ENCODE measurements at regions not wholly inside any gene's neighbourhood (a gene's known extent, or its start where the extent isn't known, plus 50 kb on each side); places are given as distances from the start of the nearest gene placed in this dataset.

DNA sequence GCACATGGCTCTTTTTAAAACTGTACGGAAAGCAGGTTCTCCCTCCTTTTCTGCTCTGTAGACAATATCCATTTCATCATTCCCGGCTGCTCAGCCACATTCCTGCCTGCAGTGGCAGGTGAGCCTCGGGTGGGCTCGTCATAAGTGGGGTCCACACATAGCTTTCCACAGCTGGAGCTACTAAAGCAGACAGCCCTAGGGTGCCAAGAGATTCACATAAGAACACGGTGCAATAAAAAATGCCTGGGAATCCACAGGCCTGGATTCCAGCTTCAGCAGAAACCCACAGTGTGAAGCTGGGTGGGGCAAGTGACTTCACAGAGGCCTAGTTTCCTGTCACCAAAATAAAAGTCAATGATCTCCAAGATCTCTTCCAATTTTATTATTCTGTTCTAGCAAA lies 96.4 kb downstream of the MIS18A start:
- DNase-seq, result no peak

DNA sequence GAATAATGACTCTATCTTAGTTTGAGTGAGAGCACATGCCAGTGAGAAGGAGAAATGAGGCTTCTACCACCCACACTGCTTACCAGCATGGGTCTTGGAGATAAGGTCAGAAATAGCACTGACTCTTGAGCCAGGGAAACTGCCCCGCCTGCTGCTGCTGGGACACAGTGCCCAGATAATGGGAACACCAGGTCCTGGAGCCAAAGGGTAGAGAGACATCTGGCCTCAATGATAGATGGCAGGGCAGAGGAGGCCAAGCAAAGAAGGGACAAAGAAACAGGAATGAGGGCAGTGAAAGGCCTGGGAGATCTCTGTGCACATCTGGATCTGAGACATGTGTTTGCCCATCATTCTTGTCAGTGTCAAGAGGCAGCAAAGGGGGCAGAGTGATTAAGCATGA lies 97.4 kb downstream of the MIS18A start:
- peak; percentile 26 for DNase-seq

DNA sequence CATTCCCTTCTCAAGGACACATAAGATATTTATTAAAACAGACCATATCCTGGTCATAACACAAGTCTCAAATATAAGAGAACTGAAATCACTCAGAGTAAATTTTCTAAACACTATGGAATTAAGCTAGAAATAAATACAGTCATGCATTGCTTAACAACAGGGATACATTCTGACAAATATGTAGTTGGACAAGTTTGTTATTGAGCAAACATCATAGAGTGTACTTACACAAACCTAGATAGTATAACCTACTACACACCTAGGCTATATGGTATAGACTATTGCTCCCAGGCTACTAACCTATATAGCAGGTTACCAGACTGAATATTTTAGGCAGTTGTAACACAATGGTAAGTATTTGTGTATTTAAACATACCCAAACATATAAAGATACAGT lies 104.0 kb downstream of the MIS18A start:
- no peak for DNase-seq

DNA sequence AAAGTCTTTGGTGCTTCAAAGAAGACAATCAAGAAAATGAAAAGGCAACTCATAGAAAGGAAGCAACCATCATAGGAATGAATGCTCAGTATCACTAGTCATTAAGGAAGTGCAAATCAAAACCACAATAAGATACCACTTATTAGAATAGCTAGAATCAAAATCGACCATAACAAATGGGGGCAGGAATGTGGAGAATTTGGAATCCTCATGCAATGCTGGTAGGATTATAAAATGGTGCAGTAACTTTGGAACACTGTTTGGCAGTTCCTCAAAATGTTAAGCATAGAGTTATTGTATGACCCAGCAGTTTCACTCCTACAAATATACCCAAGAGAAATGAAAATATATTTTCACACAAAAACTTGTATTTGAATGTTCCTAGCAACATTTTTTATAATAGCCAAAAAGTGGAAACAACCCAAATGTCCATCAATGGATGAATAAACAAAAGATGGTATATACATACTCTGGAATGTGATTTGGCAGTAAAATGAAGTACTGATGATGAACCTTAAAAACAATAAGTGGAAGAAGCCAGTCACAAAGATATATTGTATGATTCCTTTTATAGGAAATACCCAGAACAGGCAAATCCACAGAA lies 105.6 kb downstream of the MIS18A start:
- DNase-seq, result no peak

DNA sequence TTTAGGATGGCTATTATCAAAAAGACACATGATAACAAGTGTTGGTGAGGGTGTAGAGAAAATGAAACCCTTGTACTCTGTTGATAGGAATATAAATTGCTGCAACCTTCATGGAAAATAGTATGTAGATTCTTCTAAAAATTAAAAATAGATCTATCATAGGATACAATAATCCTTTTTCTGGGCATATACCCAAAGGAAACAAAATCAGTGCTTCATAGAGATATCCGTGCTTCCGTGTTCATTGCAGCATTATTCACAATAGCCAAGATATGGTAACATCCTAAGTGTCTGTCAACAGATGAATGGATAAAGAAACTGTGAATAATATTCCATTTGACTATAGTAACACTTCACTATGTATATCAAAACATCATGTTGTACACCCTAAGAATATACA lies 106.7 kb downstream of the MIS18A start:
- DNase-seq, result no peak

DNA sequence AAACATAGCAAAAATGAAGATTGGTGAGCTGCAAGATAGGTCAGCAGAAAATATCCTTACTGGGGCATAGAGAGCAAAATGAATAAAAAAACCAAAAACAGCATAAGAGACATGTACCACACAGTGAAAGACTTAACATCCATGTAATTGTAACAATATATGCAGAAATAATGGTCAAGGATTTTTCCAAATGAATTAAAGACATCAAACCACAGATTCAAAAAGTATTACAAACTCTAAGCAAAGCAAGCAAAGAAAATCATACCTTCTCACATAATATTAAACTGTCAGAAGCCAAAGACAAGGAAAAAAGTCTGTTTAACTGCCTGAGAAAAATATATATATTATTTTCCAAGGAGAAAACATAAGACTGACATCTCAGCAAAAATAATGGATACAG lies 111.3 kb downstream of the MIS18A start:
- DNase-seq, result no peak

DNA sequence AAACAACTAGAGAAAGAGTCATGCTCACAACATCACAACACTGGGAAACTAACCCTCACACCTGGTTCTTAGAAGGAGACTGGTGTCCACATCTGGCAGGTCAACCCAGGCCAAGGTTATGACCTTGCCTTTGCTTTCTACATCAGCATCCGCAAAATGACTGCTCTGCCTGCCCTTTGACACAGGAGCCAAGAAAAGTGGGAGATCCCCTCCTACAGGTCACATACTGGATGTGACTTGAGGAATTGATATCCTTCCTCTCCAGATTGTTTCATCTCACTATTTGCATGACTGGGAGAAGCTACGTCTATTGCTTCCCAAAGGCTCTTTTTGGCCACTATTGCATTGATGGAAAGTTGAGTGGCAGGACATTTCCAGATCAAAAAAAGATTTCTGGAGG lies 115.5 kb downstream of the MIS18A start:
- no peak for DNase-seq

DNA sequence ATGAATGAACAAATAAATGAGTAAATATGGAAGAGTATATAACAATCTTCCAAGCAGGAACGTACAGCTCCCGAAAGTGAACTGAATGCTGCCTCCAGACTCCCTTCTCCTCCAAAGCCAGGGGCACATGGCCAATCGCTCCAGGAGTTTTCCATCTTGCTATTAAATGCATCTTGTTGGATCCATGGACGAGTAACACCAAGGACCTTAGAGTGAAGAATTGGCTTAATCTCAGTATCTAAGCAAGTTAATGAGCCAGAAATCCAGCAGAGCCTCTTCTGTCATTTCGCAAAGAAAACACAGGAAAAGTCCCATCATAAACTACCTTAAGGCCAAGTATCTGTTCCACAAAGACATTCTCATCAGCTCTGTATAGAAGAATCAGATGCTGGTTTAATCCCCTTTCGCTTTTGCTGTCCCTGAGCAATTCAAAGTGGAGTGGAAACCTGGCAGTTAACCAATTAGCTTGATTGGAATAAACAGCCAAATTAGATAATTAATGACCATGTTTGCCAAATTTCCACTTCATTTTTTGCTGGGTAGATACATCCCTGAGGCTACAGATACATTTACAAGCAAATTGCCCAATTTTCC lies 116.0 kb downstream of the MIS18A start:
- DNase-seq, result no peak

DNA sequence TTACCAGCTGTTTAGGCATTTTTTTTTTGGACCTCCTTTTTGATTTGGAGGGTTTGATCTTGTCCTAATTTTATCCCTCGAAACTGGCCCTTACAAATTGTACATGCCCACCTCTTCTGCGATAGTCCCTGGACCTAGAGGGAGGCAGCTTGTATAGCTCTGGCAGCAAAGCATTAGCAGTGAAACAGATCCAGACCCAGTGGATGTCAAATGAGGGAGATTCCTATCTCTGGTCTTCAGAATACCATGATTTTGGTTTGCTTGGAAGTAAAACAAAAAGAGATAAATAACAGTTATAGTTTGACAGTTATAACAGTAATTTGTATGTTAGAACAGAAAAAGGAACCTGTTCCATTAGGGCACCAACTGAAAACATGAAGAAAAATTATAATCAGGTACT lies 123.6 kb downstream of the MIS18A start:
- no peak for DNase-seq

DNA sequence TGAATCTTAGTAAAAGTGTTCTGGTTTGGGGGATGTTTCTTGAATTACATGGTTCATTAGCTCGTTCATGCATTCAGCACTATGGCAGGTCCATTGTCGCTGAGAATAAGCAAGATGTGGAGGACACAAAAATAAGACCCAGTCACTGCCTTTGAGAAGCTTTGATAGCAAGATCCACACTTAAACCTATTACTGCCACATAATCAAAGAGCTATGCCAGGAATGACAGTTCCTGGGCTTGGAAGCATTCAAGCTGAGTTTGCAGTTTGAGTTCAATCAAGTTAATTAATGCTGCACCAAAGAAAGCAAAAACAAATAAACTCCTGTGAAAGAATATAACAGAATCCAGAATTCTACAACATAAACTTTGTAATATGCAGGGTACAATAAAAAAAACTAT lies 131.8 kb downstream of the MIS18A start:
- no peak for DNase-seq

DNA sequence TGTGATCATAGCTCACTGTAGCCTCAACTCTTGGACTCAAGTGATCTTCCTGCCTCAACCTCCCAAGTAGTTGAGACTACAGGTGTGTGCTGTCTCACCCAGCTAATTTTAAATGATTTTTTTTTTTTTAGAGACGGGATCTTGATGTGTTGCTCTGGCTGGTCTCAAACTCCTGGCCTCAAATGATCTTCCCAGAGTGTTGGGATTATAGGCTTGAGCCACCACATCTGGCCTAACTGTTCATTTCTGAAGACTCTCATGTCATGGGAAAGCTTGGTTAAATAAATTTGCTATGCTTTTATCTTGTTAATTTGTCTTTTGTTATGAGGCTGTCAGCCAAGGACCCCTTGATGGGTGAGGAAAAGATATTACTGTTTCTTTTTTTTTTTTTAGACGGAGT lies 134.0 kb downstream of the MIS18A start:
- no peak for DNase-seq

DNA sequence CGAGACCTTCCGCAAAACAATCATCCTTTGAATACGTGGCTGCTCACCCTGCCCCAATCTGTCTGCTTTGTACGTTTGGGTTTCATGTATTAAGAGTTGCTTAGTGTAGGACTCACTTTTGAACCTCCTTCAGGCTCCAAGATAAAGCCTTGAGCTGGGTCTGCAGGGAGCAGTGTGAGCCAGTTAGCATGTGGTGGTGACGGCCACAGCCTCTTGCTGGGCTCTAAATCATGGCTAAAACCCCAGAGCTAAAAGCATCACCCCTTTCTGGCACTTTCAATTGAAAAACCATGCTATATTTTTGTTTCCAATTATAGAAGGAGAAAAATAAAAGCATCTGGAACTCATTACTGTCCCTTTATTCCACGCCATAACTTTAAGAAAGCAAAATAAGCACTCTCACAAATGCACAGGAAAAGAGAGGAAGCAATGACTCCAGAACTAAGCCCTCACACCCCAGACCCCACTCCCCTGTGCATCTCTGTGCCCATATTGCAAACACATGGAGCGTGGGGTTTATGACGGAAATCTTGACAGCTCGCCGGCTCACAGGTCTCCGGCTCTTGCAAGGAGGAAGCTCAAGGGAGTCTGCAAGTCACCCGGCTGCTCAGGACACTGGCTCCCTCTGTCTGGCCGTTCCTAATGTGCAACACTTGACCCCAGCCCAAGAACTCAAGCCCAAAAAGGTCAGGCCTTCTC lies 135.5 kb downstream of the MIS18A start:
- no peak for DNase-seq

DNA sequence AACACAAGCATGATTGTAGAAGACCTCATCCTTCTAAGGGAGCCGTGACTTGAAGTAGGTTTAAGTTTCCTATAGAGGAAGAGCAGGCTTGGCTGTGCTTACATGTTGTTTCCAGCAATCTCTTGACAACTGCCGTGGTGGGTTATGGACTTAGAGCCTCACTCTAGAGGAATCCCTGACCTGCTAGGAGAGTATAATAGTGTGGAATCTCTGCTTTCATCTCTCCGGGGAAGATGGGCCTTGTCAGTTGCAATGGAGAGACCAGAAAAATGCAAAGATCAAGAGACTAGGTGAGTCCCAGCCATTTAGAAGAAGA lies 137.6 kb downstream of the MIS18A start:
- DNase-seq, result no peak

DNA sequence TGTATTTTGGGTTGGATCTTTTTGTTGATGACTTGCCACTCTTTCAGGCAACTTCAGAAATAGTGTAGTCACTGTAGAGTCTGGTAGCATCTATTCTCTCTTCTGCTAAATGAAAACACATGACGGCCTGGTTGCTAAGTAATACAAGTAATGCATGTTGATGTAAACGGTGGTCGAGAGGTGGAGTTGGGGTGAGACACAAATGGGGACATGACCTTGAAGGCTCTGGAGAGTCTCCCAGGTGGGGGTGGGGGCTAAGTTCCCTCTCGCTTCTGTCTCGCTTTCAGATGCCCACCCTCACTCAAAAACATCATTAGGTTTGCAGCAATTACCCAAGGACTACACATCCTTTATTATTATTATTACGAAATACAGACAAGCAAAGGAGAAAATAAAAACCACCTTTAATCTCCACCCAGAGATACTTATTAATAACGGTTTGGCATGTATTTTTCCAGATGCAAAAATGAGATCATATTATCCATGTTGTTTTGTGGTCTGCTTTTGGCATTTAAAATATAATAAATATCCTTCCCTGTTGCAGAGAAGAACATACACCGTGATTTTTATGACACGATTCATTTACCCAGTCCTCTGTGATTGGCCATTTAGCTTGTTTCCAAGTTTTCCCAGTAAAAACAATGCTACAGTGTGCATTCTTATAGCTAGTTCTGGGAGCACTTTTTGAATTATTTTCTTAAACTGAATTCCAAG lies 138.1 kb downstream of the MIS18A start:
- no peak for DNase-seq

DNA sequence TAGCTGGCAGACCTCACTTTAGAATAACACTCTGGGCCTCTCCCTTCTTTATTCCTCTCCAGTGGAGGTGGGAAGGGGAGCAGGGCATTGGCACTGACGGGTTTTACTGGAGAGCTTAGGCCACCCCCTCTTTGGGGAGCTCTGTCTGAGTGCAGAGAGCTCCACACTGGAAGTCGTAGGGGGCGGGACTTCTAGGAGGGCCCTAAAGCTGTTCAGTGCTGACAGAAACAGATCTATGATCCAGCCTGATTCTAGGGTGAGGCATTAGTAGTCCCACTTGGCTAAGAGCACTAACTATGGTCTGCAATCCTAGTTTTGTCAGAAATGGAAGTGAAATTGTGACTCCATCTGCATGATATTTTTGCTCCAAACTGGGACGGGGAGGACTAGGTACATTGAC lies 138.7 kb downstream of the MIS18A start:
- DNase-seq, result no peak

DNA sequence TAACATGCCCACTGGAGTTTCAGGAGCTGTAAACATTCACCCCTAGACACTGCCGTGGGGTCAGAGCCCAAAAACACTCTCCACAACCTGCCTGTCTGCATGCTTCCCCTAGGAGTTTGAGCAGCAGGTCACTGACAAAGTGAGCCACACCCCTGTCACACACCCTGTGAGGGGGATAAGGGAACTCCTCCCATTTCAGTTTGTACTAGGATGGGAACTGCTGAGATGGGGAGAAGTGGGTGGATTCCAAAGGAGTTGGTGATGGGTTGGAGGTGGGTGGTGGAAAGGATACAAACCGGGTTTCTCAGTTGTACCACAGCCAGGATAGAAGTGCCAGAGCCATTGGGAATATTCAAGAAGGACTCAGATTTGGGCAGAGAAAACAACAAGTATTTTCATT lies 140.2 kb downstream of the MIS18A start:
- no peak for DNase-seq

DNA sequence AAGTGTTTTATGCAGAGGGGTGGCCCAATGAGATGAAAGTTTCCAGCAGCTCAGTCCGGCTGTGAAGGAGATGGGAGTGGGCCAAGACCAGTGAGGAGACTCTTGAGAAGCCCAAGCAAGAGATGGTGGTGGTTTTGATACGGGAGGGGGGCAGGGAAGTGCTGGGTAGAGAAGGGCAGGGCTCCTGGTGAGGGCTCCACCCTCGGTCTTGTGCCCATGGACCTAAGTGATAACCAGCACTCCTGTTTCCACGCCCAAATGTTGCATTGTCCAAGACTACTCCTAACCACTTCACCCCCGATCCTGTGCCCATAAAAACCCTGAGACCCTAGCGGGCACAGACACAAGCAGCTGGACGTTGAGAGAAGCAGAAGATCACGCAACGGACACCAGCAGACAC lies 140.9 kb downstream of the MIS18A start:
- no peak for DNase-seq

DNA sequence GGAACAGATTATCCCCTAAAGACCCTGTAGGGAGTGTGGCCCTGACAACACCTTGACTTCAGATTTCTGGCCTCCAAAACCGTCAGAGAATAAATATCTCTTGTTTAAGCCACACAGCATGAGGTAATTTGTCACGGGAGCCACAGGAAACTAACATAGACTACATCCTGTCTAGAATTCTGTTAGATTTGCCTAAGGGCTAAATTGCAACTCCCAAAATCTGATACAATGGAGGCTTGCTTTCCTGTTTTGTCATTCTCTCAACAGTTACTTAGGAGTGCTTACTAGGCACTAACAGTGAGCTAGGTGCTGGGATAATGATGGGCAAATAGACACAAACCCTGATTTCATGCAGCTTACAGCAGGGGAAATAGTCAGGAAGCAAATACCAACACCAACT lies 141.6 kb downstream of the MIS18A start:
- DNase-seq, result no peak

DNA sequence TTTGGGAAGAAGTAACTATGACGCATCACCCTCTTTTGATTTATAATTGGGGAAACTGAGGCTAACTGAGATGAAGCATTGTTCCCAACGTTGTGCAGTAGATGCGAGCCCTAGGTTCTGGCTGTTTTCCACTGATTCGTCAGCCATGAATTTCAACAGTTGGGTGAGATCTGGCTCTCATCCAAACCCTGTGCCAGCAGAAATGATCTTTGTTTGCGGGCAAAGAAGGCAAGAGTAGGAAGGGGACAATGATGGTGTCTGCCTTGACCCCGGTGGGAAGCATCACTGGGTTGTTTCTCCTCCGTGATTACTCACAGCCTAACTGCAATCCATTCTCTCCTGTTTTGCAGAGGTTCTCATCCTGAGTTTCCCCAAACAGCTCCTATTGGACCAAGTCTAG lies 142.3 kb downstream of the MIS18A start:
- no peak for DNase-seq

DNA sequence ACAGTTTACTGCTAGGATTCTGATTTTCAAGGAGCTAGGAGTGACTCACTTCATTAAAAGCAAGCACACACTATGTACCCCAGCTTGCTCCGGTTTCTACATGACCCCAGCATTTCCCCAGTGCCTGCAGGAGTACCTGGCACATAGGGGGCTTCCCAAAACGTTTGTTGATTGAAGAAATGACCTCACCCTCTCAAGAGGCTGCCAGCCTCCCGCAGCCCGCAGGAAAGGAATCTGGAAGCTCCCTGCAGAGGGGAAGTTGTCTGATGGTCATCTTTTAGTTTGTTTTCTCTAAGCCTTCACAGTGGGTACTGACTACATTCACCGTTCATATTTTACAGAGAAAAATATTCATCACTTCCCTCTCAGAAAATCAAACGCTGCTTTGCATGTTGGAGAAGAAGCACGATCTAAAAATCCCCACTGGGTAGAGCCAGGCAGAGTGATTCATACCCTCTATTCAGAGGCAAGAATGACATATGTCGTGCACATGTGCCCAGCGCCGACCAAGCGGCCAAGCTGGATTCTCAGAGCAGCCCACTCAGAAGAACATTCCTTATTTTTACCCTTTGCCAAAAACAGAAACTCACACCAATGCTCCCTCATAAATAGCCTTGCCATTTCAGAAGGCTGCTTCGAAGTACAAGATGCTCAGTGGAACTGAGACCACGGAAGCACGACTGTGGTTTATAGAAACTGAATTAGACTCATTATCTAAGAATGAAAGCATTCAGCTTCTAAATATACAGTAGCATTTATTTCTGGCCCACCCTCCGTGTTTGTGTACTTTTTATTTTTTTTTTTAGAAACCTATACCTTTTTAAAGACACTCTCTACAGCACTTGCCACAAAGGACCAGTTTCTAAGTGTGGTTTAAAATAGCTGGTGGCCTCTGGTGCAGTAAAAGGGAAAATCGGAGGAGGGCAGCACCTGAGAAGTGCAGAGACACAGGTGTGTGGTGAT lies 143.2 kb downstream of the MIS18A start:
- DNase-seq, result no peak

DNA sequence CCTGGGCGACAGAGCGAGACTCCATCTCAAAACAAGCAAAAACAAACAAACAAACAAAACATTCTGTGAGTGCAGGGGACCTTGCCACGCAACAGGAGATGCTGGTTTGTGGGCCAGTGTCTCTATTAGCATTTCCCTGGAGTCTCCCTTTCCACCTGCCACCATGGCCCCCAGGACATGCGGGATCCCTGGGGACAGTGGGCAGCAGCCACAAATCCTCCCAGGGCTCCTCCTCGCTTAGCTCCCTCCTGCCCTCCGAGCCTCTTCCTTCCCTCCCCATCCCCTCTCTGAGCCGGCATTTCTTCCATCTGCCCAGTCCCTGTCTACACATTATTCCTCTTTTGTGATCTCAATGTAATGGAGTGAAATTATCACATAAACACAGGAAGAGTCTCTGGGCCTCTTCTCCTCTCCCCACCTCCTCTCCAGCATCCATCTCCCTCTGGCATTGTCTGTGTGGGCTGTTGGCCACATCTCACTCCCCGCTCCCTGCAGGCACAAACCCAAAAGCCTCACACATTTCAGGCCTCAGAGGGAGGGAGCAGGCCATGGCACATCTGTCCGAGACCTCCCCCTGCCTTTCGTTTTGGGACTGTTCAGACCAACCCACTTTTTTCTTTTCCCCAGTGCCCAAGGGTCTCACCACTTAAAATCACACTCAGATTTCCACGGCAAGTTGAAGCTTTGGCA lies 144.3 kb downstream of the MIS18A start:
- no peak for DNase-seq

DNA sequence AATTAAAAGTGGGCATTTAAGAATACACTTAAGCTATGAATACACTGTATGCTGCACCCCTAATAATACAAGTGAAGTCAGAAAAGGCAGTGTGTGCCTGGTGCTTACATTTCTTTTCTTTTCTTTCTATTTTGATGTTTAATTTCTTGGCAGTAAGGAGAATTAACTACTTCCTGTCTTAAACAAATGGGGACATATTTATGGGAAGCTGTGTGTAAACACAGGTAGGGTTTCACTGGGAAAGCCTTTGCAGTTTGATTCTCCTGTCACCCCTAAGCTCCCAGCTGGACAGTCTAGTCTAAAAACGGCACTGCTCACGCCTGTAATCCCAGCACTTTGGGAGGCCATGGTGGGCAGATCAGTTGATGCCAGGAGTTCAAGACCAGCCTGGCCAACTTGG lies 146.0 kb downstream of the MIS18A start:
- no peak for DNase-seq

DNA sequence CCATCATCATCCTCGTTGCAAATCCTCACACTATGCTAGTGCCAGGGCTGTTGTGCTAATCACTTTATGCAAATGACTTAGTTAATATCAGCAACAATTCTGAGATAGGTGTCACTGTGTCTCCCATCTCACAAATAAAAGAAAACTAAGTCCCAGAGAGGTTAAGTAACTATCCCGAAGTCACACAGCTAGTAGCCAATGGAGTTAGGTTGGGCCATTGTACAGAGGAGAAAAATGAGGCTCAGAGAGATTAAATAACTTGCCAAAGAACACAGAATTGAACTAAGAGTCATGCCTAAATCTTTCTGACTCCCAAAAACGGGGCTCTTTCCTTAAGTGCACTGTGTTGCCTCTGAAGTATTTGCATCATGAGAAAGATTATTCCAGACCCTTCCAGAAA lies 146.4 kb downstream of the MIS18A start:
- DNase-seq, result no peak

All from OCI-M1 (cell line).